CD4-positive, alpha-beta T cell treated with Interleukin-12 subunit alpha and Interleukin-12 subunit beta, for 1 hour (primary cell): ENCODE measurements at regions not wholly inside any gene's neighbourhood (a gene's known extent, or its start where the extent isn't known, plus 50 kb on each side); places are given as distances from the start of the nearest gene placed in this dataset.
A peak's percentile ranks its signal among the peaks of the same experiment; 100 is the strongest.
"Not testable (repeated sequence)": the region's sequence is repeated elsewhere in the genome, so short reads cannot be mapped to it uniquely, and the experiment has no call there.

Source experiments
- DNase-seq: peaks from one replicate; pipeline ENCODE4 v3.0.0-alpha.2; 2020

GRCh38 chr11:67940440-67940839 is 63.5 kb downstream of the UNC93B1 start:
- DNase-seq, result not testable (repeated sequence)

GRCh38 chr11:67938964-67939363 is 64.9 kb downstream of the UNC93B1 start:
- DNase-seq, result not testable (repeated sequence)

GRCh38 chr11:67938371-67938770 is 65.5 kb downstream of the UNC93B1 start:
- not testable (repeated sequence) for DNase-seq

GRCh38 chr11:67923565-67923964 is 80.3 kb downstream of the UNC93B1 start:
- DNase-seq, result not testable (repeated sequence)

- DNase-seq, result peak; percentile 40
Observed at GRCh38 chr11:67920546-67920945, 83.4 kb downstream of the UNC93B1 start.

GRCh38 chr11:67912184-67912583 is 91.7 kb downstream of the UNC93B1 start:
- not testable (repeated sequence) for DNase-seq

- not testable (repeated sequence) for DNase-seq
Observed at GRCh38 chr11:67911211-67911610, 92.7 kb downstream of the UNC93B1 start.

- DNase-seq, result not testable (repeated sequence)
Observed at GRCh38 chr11:67910803-67911202, 93.1 kb downstream of the UNC93B1 start.

GRCh38 chr11:67906969-67907368 is 96.9 kb downstream of the UNC93B1 start:
- DNase-seq, result not testable (repeated sequence)

- DNase-seq, result not testable (repeated sequence)
Observed at GRCh38 chr11:67899462-67899861, 104.4 kb downstream of the UNC93B1 start.

- not testable (repeated sequence) for DNase-seq
Observed at GRCh38 chr11:67893487-67893886, 110.4 kb downstream of the UNC93B1 start.

- not testable (repeated sequence) for DNase-seq
Observed at GRCh38 chr11:67889646-67890045, 114.3 kb downstream of the UNC93B1 start.

GRCh38 chr11:67888056-67888455 is 115.8 kb downstream of the UNC93B1 start:
- peak; percentile 35 for DNase-seq

- DNase-seq, result not testable (repeated sequence)
Observed at GRCh38 chr11:67886672-67887071, 117.2 kb downstream of the UNC93B1 start.

GRCh38 chr11:67886207-67886606 is 117.7 kb downstream of the UNC93B1 start:
- not testable (repeated sequence) for DNase-seq

GRCh38 chr11:67885574-67885973 is 118.3 kb downstream of the UNC93B1 start:
- peak; percentile 7 for DNase-seq

GRCh38 chr11:67884761-67885558 is 118.9 kb downstream of the UNC93B1 start:
- DNase-seq, result peak; percentile 61

GRCh38 chr11:67884073-67884757 is 119.7 kb downstream of the UNC93B1 start:
- peak; percentile 46 for DNase-seq

- not testable (repeated sequence) for DNase-seq
Observed at GRCh38 chr11:67882304-67882703, 121.6 kb downstream of the UNC93B1 start.

- DNase-seq, result not testable (repeated sequence)
Observed at GRCh38 chr11:67881836-67882235, 122.1 kb downstream of the UNC93B1 start.

GRCh38 chr11:67880594-67881196 is 123.2 kb downstream of the UNC93B1 start:
- DNase-seq, result not testable (repeated sequence)

GRCh38 chr11:67878666-67879065 is 125.2 kb downstream of the UNC93B1 start:
- not testable (repeated sequence) for DNase-seq

- DNase-seq, result peak; percentile 29
Observed at GRCh38 chr11:67877316-67877715, 126.6 kb downstream of the UNC93B1 start.
